ENCODE measurements at regions not wholly inside any gene's neighbourhood (a gene's known extent, or its start where the extent isn't known, plus 50 kb on each side); places are given as distances from the start of the nearest gene placed in this dataset.
"Not testable (repeated sequence)": the region's sequence is repeated elsewhere in the genome, so short reads cannot be mapped to it uniquely, and the experiment has no call there.

DNA sequence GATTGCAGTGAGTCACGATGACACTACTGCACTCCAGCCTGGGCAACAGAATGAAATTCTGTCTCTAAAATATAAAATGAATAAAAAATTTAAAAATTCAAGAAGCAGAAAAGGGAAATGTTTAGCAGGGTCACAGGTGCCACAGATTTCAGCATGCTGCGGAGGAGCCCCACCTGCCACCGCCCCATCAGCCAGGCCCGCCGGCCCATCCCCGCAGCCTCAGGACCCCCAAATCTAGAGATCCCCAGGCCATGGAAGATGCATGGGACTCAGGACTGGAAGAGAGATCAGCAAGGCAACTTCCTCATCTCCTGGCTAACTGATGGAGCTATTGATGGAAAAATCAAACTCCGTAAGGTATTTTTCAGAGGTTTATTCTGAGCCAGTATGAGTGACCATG, 208.2 kb downstream of the UQCRFS1 start:
- DNase-seq (ENCODE audit: low spot score) (no peak), ATAC-seq (no peak)
- no peaks in the 10 kb centered on the region for H3K4me1 Mint-ChIP-seq (ENCODE audit: low read depth in 2 of 2)
- no peaks in the 10 kb centered on the region for H3K9me3 Mint-ChIP-seq
- no peak overlapping the region for H3K27ac Mint-ChIP-seq
- peaks cover 0 to 9% of the 10 kb centered on the region in 2 donors for H3K27me3 Mint-ChIP-seq
- no peaks in the 10 kb centered on the region for H3K36me3 Mint-ChIP-seq
- H3K4me3 Mint-ChIP-seq = no peak overlapping the region

DNA sequence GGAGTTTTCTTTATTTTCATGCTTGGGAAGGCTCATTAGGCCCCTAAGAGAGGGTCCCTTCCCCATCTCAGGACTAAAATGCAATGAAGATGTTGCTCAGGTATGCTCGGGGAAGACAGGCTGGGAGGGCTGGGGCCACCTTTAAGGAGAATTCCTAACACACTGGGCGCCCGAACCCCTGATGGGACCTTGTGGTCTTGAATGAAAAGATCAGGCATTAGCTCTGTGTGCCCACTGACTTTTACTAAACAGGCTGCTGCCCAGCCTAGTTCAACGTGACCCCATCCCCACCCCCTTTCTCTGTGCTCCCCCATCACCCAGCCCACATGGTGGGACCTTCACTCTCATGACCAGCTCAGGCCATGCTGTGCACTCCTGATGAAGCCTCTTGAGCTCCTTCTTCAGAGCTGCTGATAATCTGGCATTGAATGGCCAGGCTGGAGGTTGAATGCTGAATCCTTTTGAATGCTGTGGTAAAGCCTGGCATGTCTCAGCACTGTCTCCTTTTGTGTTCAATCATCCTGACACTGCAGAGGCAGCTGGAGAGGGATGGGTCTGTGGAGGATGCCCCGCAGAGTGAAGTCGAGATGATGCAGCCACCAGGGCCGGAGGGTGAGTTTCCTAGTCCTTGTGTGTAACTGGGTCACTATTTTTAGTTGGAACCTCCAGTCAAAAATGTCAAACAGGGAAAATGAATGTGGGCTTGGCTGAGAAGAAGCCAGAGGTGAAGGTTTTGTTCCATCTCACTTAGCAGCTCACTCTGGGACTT, 209.1 kb downstream of the UQCRFS1 start:
- H3K4me3 Mint-ChIP-seq = no peak overlapping the region
- H3K36me3 Mint-ChIP-seq = no peaks in the 10 kb centered on the region
- no peak for DNase-seq (ENCODE audit: low spot score)
- H3K4me1 Mint-ChIP-seq (ENCODE audit: low read depth in 2 of 2) = no peaks in the 10 kb centered on the region
- peaks cover 0 to 11% of the 10 kb centered on the region in 2 donors for H3K27me3 Mint-ChIP-seq
- H3K27ac Mint-ChIP-seq = no peak overlapping the region
- ATAC-seq = no peak
- H3K9me3 Mint-ChIP-seq = no peaks in the 10 kb centered on the region

- Mint-ChIP-seq H3K27me3 (peaks cover 6 to 8% of the 10 kb centered on the region in 2 donors), H3K9me3 (peaks cover 4% of the 10 kb centered on the region), H3K27ac (no peak overlapping the region), H3K4me1 (ENCODE audit: low read depth in 2 of 2) (no peaks in the 10 kb centered on the region), H3K36me3 (no peaks in the 10 kb centered on the region), H3K4me3 (no peak overlapping the region)
- DNase-seq (ENCODE audit: low spot score) = no peak
- no peak for ATAC-seq
Measured at GRCh38 chr19:29002336-29002735, 210.6 kb downstream of the UQCRFS1 start.

GRCh38 chr19:29001597-29002245, 211.2 kb downstream of the UQCRFS1 start:
- Mint-ChIP-seq H3K27ac (no peak overlapping the region), H3K9me3 (peaks cover 4% of the 10 kb centered on the region), H3K4me3 (no peak overlapping the region), H3K27me3 (peaks cover 6 to 8% of the 10 kb centered on the region in 2 donors), H3K36me3 (no peaks in the 10 kb centered on the region), H3K4me1 (ENCODE audit: low read depth in 2 of 2) (no peaks in the 10 kb centered on the region)
- ATAC-seq (no peak), DNase-seq (ENCODE audit: low spot score) (no peak)

GRCh38 chr19:29001141-29001581, 211.8 kb downstream of the UQCRFS1 start:
- H3K4me3 Mint-ChIP-seq = no peak overlapping the region
- ATAC-seq = no peak
- DNase-seq (ENCODE audit: low spot score) = no peak

GRCh38 chr19:28999724-29000433, 213.1 kb downstream of the UQCRFS1 start:
- no peaks in the 10 kb centered on the region for H3K36me3 Mint-ChIP-seq
- H3K27me3 Mint-ChIP-seq = peaks cover 6 to 8% of the 10 kb centered on the region in 2 donors
- H3K4me3 Mint-ChIP-seq = no peak overlapping the region
- DNase-seq (ENCODE audit: low spot score) (no peak), ATAC-seq (peak in 1 of 2 donors; percentile 23)
- no peak overlapping the region for H3K27ac Mint-ChIP-seq
- H3K9me3 Mint-ChIP-seq = peaks cover 4% of the 10 kb centered on the region
- no peaks in the 10 kb centered on the region for H3K4me1 Mint-ChIP-seq (ENCODE audit: low read depth in 2 of 2)

More at GRCh38 chr19:29001141-29001581, 211.8 kb downstream of the UQCRFS1 start:
- Mint-ChIP-seq H3K27me3 (peaks cover 6 to 8% of the 10 kb centered on the region in 2 donors), H3K36me3 (no peaks in the 10 kb centered on the region), H3K4me1 (ENCODE audit: low read depth in 2 of 2) (no peaks in the 10 kb centered on the region), H3K9me3 (peaks cover 4% of the 10 kb centered on the region), H3K27ac (no peak overlapping the region)

- Mint-ChIP-seq H3K27me3 (peaks cover 6 to 8% of the 10 kb centered on the region in 2 donors), H3K36me3 (no peaks in the 10 kb centered on the region), H3K4me3 (no peak overlapping the region), H3K9me3 (peaks cover 4% of the 10 kb centered on the region), H3K27ac (no peak overlapping the region), H3K4me1 (ENCODE audit: low read depth in 2 of 2) (no peaks in the 10 kb centered on the region)
- ATAC-seq (no peak), DNase-seq (ENCODE audit: low spot score) (no peak)
Measured at GRCh38 chr19:28998974-28999373, 214.0 kb downstream of the UQCRFS1 start.

- H3K36me3 Mint-ChIP-seq; H3K4me1 Mint-ChIP-seq (ENCODE audit: low read depth in 2 of 2): not testable (repeated sequence)
Measured at GRCh38 chr19:28997866-28998265, 215.1 kb downstream of the UQCRFS1 start.

GRCh38 chr19:28990522-28990921, 222.4 kb downstream of the UQCRFS1 start:
- H3K27ac Mint-ChIP-seq = no peak overlapping the region
- ATAC-seq (no peak), DNase-seq (ENCODE audit: low spot score) (no peak)
- H3K9me3 Mint-ChIP-seq = peaks cover 4% of the 10 kb centered on the region
- no peaks in the 10 kb centered on the region for H3K4me1 Mint-ChIP-seq (ENCODE audit: low read depth in 2 of 2)
- no peak overlapping the region for H3K4me3 Mint-ChIP-seq
- peaks cover 0 to 8% of the 10 kb centered on the region in 2 donors for H3K27me3 Mint-ChIP-seq
- H3K36me3 Mint-ChIP-seq = peaks cover 5% of the 10 kb centered on the region

More at GRCh38 chr19:28997866-28998265, 215.1 kb downstream of the UQCRFS1 start:
- DNase-seq (ENCODE audit: low spot score); H3K27me3 Mint-ChIP-seq; H3K27ac Mint-ChIP-seq; H3K9me3 Mint-ChIP-seq; H3K4me3 Mint-ChIP-seq; ATAC-seq: not testable (repeated sequence)

GRCh38 chr19:28989739-28990138, 223.2 kb downstream of the UQCRFS1 start:
- no peak overlapping the region for H3K4me3 Mint-ChIP-seq
- no peak overlapping the region for H3K27ac Mint-ChIP-seq
- ATAC-seq = no peak
- peaks cover 5% of the 10 kb centered on the region for H3K36me3 Mint-ChIP-seq
- peaks cover 0 to 8% of the 10 kb centered on the region in 2 donors for H3K27me3 Mint-ChIP-seq
- no peaks in the 10 kb centered on the region for H3K4me1 Mint-ChIP-seq (ENCODE audit: low read depth in 2 of 2)
- H3K9me3 Mint-ChIP-seq = peaks cover 4% of the 10 kb centered on the region
- DNase-seq (ENCODE audit: low spot score) = no peak

GRCh38 chr19:28988066-28988465, 224.9 kb downstream of the UQCRFS1 start:
- no peak for ATAC-seq

DNA sequence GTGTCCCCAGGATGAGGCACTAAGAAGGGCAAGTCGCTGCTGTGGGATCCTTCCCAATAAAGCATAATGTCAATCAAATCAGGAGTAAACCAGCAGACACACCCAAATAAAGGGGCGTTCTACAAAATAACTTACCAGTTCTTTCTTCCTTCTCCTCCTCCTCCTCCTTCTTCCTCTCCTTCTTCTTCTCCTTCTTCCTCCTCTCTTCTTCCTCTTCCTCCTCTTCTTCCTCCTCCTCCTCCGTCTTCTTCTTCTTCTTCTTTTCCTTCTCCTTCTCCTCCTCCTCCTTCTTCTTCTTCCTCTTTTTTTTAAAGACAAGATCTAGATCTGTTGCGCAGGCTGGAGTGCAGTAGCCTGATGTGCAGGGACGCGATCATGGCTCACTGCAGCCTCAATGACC, 225.8 kb downstream of the UQCRFS1 start:
- DNase-seq (ENCODE audit: low spot score) (no peak), ATAC-seq (no peak)
- Mint-ChIP-seq H3K4me3 (no peak overlapping the region), H3K4me1 (ENCODE audit: low read depth in 2 of 2) (no peaks in the 10 kb centered on the region), H3K36me3 (no peaks in the 10 kb centered on the region), H3K27ac (no peak overlapping the region), H3K9me3 (no peaks in the 10 kb centered on the region), H3K27me3 (peaks cover 9 to 12% of the 10 kb centered on the region in 2 donors)

More at GRCh38 chr19:28988066-28988465, 224.9 kb downstream of the UQCRFS1 start:
- H3K4me3 Mint-ChIP-seq = no peak overlapping the region
- peaks cover under 1 to 8% of the 10 kb centered on the region in 2 donors for H3K27me3 Mint-ChIP-seq
- no peaks in the 10 kb centered on the region for H3K4me1 Mint-ChIP-seq (ENCODE audit: low read depth in 2 of 2)
- H3K36me3 Mint-ChIP-seq = no peaks in the 10 kb centered on the region
- peak overlapping the region in 1 of 2 donors; percentile 41 for H3K27ac Mint-ChIP-seq
- DNase-seq (ENCODE audit: low spot score) = no peak
- H3K9me3 Mint-ChIP-seq = no peaks in the 10 kb centered on the region

GRCh38 chr19:28985201-28985600, 227.8 kb downstream of the UQCRFS1 start:
- no peak for DNase-seq (ENCODE audit: low spot score)
- Mint-ChIP-seq H3K4me1 (ENCODE audit: low read depth in 2 of 2) (no peaks in the 10 kb centered on the region), H3K36me3 (no peaks in the 10 kb centered on the region)

GRCh38 chr19:28984315-28984714, 228.6 kb downstream of the UQCRFS1 start:
- DNase-seq (ENCODE audit: low spot score) (no peak), ATAC-seq (no peak)
- Mint-ChIP-seq H3K9me3 (no peaks in the 10 kb centered on the region), H3K27me3 (peaks cover 24 to 25% of the 10 kb centered on the region in 2 donors), H3K4me1 (ENCODE audit: low read depth in 2 of 2) (no peaks in the 10 kb centered on the region), H3K27ac (no peak overlapping the region), H3K36me3 (no peaks in the 10 kb centered on the region), H3K4me3 (no peak overlapping the region)

More at GRCh38 chr19:28985201-28985600, 227.8 kb downstream of the UQCRFS1 start:
- ATAC-seq = no peak
- H3K4me3 Mint-ChIP-seq = no peak overlapping the region
- H3K27ac Mint-ChIP-seq = no peak overlapping the region
- H3K9me3 Mint-ChIP-seq = no peaks in the 10 kb centered on the region
- H3K27me3 Mint-ChIP-seq = peaks cover 17 to 20% of the 10 kb centered on the region in 2 donors
